Right lobe of liver (tissue), 6 donors: ENCODE measurements at regions not wholly inside any gene's neighbourhood (a gene's known extent, or its start where the extent isn't known, plus 50 kb on each side); places are given as distances from the start of the nearest gene placed in this dataset.

ENCODE experiments used
- ATAC-seq, 4 donors: fragments of 200-7000 bp; cut with Tn5 transposase; one replicate each; pipeline ENCODE4 v1.9.1; 2020; ENCODE audit warnings: mild to moderate bottlenecking in 4 of 4, moderate library complexity in 4 of 4
- DNase-seq, 3 donors: peaks; one replicate each; pipeline ENCODE4 v3.0.0-alpha.2; 2020
- H3K27ac ChIP-seq, 3 donors: fragments of 200-600 bp; one replicate each; pipeline ENCODE4 v1.8.0; 2022
- H3K27me3 ChIP-seq, 2 donors: fragments of 200-600 bp; one replicate each; pipeline ENCODE4 v1.8.0; 2022
- H3K36me3 ChIP-seq, 4 donors: fragments of 200-600 bp; sonication (generic) in 1 of 4; one replicate each; pipeline versions ENCODE4 v1.5.1 to v1.8.0; 2017 to 2022; ENCODE audit warnings: control low read depth in 1 of 4
- H3K4me1 ChIP-seq, 4 donors: fragments of 200-600 bp; sonication (generic) in 1 of 4; one replicate each; pipeline versions ENCODE4 v1.5.1 to v1.8.0; 2017 to 2022; ENCODE audit warnings: control low read depth in 1 of 4
- H3K4me3 ChIP-seq, 3 donors: fragments of 200-600 bp; one replicate each; pipeline ENCODE4 v1.8.0; 2022
- H3K9me3 ChIP-seq, 4 donors: fragments of 200-600 bp; sonication (generic) in 1 of 4; one replicate each; pipeline versions ENCODE4 v1.5.1 to v1.8.0; 2017 to 2022; ENCODE audit warnings: control low read depth in 1 of 4
- POLR2A ChIP-seq: fragments of 450-650 bp; IDR thresholded peaks from one replicate; pipeline ENCODE4 v1.6.1; 2017; ENCODE audit warnings: antibody characterized with exemption, mild to moderate bottlenecking
- WGBS: methylation state at CpG from one replicate; pipeline ENCODE4 v1.1.6; 2018; ENCODE audit warnings: low coverage, low lambda C conversion rate; ENCODE audit not compliant: insufficient coverage; ENCODE audit errors: missing lambda C conversion rate; 5-methylcytosine and 5-hydroxymethylcytosine counted together
- intact Hi-C, 2 donors: fragments of 100-400 bp; cut with DNase I; formaldehyde crosslinking; loops; one replicate each; pipeline versions ENCODE4 v1.11.2 to v1.14.1; 2022
- TF ChIP-seq, protein P1 (sequence below), 4 donors: fragments of 200-600 bp in 3 of 4; fragments of 450-650 bp in 1 of 4; IDR thresholded peaks; one replicate each; pipeline versions ENCODE4 v1.5.1 to v1.8.0; 2016 to 2022; ENCODE audit warnings: antibody characterized with exemption in 4 of 4, mild to moderate bottlenecking in 2 of 4
- donor health status: DM: no; HTN: yes; CAD: no.
- donor health status: DM: no; HTN: no; CAD: no.
- donor health status: DM: no; HTN: no; CAD: no.
- donor health status: DM: no; HTN: yes; CAD: no.
- donor health status: DM: no; HTN: yes; CAD: no.

DNA sequence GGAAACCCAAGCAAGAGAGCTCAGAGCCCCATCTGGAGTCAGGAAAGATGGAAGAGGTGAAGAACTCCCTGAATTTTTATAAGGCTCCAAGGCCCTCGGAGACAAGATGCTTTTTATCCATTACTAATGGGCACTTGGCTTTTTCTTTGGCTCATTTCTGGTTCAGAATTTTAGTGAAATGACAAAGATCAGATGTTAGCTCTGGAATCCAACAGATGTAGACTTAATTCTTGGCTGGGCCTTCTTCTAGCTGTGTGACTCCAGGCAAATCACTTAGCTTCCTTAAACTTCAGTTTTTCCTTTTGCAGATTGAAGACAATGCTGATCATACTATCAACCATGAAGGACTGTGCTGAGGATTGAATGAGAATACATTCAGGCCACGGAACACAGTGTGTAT lies 85.2 kb downstream of the HRH4 start:
- Histone ChIP-seq H3K4me1 (peaks cover 0 to 5% (median 0%) of the 10 kb centered on the region in 4 donors), H3K27ac (no peak overlapping the region), H3K4me3 (no peak overlapping the region), H3K27me3 (no peaks in the 10 kb centered on the region), H3K9me3 (no peaks in the 10 kb centered on the region), H3K36me3 (no peaks in the 10 kb centered on the region)
- 72% methylated on average over 2 of the region's 2 CpGs for WGBS
- intact Hi-C loops: loop anchor here (10.0 kb wide), 2 partner anchors 179 to 189 kb away; no protein-coding TSS in a partner anchor
- ATAC-seq (no peak), DNase-seq (no peak)
- TF ChIP-seq POLR2A: no peak
- TF ChIP-seq, protein P1, sequence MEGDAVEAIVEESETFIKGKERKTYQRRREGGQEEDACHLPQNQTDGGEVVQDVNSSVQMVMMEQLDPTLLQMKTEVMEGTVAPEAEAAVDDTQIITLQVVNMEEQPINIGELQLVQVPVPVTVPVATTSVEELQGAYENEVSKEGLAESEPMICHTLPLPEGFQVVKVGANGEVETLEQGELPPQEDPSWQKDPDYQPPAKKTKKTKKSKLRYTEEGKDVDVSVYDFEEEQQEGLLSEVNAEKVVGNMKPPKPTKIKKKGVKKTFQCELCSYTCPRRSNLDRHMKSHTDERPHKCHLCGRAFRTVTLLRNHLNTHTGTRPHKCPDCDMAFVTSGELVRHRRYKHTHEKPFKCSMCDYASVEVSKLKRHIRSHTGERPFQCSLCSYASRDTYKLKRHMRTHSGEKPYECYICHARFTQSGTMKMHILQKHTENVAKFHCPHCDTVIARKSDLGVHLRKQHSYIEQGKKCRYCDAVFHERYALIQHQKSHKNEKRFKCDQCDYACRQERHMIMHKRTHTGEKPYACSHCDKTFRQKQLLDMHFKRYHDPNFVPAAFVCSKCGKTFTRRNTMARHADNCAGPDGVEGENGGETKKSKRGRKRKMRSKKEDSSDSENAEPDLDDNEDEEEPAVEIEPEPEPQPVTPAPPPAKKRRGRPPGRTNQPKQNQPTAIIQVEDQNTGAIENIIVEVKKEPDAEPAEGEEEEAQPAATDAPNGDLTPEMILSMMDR (IDR thresholded peaks at IDR 0.05): no peak

DNA sequence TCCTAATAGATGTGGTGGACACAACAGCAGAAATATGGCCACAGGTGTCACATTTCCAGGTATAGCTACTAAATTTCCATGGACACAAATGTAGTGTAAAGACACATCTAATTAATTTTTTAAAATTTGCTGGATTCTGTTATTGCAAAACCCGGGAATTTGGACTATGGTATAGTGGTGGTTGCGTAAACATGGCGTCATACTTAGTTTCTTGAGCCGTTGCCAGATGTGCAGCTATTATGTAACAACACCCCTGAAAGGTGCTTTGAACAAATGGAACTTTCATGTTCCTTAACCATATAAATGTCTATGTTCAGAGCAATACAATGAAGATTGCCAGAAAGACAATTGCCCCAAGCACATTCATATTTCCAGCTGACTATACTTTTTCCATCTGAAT lies 85.9 kb downstream of the HRH4 start:
- no peaks in the 10 kb centered on the region for H3K36me3 ChIP-seq
- peaks cover 0 to 5% (median 0%) of the 10 kb centered on the region in 4 donors for H3K4me1 ChIP-seq
- H3K27me3 ChIP-seq: no peaks in the 10 kb centered on the region
- ATAC-seq: peak in 1 of 4 donors; percentile 55
- H3K27ac ChIP-seq: no peak overlapping the region
- H3K4me3 ChIP-seq: no peak overlapping the region
- no peaks in the 10 kb centered on the region for H3K9me3 ChIP-seq
- intact Hi-C loops: loop anchor here (10.0 kb wide), 2 partner anchors 178 to 188 kb away; no protein-coding TSS in a partner anchor
- TF ChIP-seq, protein P1 (IDR thresholded peaks at IDR 0.05): no peak
- no peak for TF ChIP-seq POLR2A
- DNase-seq: no peak
- WGBS: 22% methylated on average over 4 of the region's 4 CpGs

DNA sequence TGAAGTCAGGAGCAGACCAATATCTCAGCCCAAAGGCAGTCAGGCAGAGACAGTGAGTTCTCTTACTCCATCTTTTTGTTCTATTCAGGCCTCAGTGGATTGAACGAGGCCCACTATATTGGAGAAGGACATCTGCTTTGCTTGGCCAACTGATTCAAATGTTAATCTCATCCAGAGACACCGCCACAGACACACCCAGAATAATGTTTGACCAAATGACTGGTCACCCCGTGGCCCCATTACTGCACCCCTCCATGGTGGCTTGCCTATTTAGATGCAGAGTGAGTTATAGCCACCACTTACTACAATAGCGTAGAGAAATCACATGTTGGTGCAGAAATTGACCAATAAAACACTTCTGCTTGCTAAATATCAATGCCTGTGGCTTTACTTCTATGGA lies 88.1 kb downstream of the HRH4 start:
- no peak for TF ChIP-seq POLR2A
- TF ChIP-seq, protein P1 (IDR thresholded peaks at IDR 0.05): no peak
- no peak overlapping the region for H3K4me3 ChIP-seq
- no peaks in the 10 kb centered on the region for H3K9me3 ChIP-seq
- peaks cover 0 to 5% (median 0%) of the 10 kb centered on the region in 4 donors for H3K4me1 ChIP-seq
- DNase-seq (no peak), ATAC-seq (no peak)
- no peaks in the 10 kb centered on the region for H3K36me3 ChIP-seq
- H3K27me3 ChIP-seq: no peaks in the 10 kb centered on the region
- H3K27ac ChIP-seq: no peak overlapping the region
- 76% methylated on average over 3 of the region's 4 CpGs for WGBS
- intact Hi-C loops: loop anchor here (10.0 kb wide), 2 partner anchors 176 to 186 kb away; no protein-coding TSS in a partner anchor

DNA sequence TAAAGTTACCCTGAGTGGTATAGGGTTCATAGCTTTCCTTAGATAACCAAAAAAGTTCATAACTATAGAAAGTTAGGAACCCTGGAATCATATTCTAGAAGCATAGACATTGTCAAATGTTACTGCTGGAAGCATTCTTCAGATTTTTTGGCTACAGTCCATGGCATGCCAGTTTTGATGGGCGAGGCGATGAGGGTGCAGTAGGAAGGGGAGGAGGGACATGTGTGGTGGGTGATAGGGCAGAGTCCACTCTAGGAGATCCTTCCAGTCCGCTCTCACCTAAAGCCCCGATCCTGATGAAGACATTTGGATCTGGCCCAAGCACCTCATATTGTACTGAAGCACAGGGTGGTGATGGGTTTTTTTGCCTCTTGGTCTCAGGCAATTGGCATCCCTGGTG lies 91.8 kb downstream of the HRH4 start:
- Histone ChIP-seq H3K9me3 (no peaks in the 10 kb centered on the region), H3K4me1 (no peaks in the 10 kb centered on the region), H3K27me3 (no peaks in the 10 kb centered on the region), H3K4me3 (no peak overlapping the region), H3K27ac (no peak overlapping the region), H3K36me3 (no peaks in the 10 kb centered on the region)
- DNase-seq (no peak), ATAC-seq (no peak)
- TF ChIP-seq POLR2A: no peak
- WGBS: 85% methylated on average over 4 of the region's 4 CpGs
- intact Hi-C loops: no loop called here

DNA sequence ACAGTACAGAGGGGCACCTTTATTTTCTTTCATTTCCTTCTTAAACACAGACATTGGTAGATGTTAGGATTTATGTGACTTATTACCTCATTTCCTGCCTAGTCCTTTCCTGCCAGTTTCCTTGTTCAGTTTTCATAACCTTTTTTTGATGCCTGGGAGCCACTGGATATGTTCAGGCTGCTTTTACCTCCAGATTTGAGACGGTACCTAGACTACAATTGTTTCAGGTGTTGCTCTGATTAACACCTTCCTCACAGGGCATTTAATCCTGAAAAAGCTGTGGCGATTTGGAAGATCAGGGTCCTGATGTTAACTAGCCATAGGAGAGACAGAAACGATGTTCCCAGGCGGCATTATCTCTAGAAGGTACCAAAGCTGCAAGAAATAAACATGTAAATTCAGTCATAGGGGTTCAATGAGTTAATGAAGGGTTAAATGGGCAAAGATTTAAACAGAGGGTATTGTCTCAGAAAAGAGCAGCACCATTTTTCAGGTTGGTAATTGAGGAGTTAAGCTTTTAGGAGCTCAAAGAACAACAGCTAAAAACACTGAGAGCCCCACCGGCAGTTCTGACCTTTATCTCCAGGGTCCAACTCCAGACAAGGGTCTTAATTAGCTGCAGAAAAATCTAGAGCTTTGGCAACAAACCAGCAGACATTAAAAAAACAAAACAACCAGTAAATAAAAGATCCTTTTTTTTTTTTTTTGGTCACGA lies 93.3 kb downstream of the HRH4 start:
- Histone ChIP-seq H3K4me3 (no peak overlapping the region), H3K9me3 (no peaks in the 10 kb centered on the region), H3K36me3 (no peaks in the 10 kb centered on the region), H3K27ac (no peak overlapping the region), H3K4me1 (no peaks in the 10 kb centered on the region), H3K27me3 (no peaks in the 10 kb centered on the region)
- WGBS: 40% methylated on average over 6 of the region's 6 CpGs
- TF ChIP-seq, protein P1 (IDR thresholded peaks at IDR 0.05): no peak
- no peak for TF ChIP-seq POLR2A
- ATAC-seq (no peak), DNase-seq (no peak)
- intact Hi-C loops: no loop called here
